ENCODE measurements at regions not wholly inside any gene's neighbourhood (a gene's known extent, or its start where the extent isn't known, plus 50 kb on each side); places are given as distances from the start of the nearest gene placed in this dataset.

GRCh38 chrX:126300401-126300800, 134.3 kb upstream of the DCAF12L2 start:
- H3K27ac ChIP-seq = no peak overlapping the region
- TF ChIP-seq ZFX (IDR thresholded peaks at IDR 0.05) = no peak
- TF ChIP-seq, protein P1, sequence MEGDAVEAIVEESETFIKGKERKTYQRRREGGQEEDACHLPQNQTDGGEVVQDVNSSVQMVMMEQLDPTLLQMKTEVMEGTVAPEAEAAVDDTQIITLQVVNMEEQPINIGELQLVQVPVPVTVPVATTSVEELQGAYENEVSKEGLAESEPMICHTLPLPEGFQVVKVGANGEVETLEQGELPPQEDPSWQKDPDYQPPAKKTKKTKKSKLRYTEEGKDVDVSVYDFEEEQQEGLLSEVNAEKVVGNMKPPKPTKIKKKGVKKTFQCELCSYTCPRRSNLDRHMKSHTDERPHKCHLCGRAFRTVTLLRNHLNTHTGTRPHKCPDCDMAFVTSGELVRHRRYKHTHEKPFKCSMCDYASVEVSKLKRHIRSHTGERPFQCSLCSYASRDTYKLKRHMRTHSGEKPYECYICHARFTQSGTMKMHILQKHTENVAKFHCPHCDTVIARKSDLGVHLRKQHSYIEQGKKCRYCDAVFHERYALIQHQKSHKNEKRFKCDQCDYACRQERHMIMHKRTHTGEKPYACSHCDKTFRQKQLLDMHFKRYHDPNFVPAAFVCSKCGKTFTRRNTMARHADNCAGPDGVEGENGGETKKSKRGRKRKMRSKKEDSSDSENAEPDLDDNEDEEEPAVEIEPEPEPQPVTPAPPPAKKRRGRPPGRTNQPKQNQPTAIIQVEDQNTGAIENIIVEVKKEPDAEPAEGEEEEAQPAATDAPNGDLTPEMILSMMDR (conservative IDR thresholded peaks at IDR 0.05) = no peak

GRCh38 chrX:126272795-126273497, 106.9 kb upstream of the DCAF12L2 start:
- TF ChIP-seq, protein P1 (conservative IDR thresholded peaks at IDR 0.05) = no peak
- no peak for TF ChIP-seq ZFX (IDR thresholded peaks at IDR 0.05)
- no peak overlapping the region for H3K27ac ChIP-seq

DNA sequence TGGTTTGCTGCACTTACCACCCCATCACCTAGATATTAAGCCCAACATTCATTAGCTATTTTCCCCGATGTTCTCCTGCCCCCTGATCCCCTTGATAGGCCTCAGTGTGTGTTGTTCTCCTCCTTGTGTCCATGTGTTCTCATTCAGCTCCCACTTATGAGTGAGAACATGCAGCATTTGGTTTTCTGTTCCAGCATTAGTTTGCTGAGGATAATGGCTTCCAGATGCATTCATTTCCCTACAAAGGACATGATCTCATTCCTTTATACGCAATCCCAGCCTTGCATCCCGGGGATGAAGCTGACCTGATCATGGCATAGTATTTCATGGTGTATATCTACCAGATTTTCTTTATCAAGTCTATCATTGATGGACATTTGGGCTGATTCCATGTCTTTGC, 99.0 kb upstream of the DCAF12L2 start:
- no peak overlapping the region for H3K27ac ChIP-seq
- TF ChIP-seq ZFX (IDR thresholded peaks at IDR 0.05) = no peak
- TF ChIP-seq, protein P1 (conservative IDR thresholded peaks at IDR 0.05) = no peak

DNA sequence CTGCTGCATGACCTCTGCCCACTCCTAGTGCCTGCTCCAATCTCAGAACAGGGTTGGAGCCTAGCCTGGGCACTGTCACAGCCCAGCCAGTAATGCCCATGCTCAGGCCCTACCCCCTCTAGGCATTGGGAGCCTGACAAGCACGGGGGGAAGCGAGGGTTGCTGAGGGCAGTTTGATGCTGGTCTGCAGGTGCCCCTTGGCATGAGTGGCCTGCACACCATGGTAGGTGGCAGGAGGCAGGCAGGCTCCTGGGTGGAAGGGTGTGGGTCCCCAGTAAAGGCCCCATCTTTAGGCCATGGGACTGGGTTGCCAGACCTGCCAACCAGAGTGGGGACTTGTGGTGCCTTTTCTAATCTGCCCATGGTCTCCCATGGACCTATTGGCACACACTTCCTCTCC, 72.1 kb upstream of the DCAF12L2 start:
- H3K27ac ChIP-seq = no peak overlapping the region
- TF ChIP-seq ZFX (IDR thresholded peaks at IDR 0.05) = no peak
- TF ChIP-seq, protein P1 (conservative IDR thresholded peaks at IDR 0.05) = no peak

- TF ChIP-seq, protein P1 (conservative IDR thresholded peaks at IDR 0.05) = no peak
- no peak for TF ChIP-seq ZFX (IDR thresholded peaks at IDR 0.05)
- no peak overlapping the region for H3K27ac ChIP-seq
These were observed 71.4 kb upstream of the DCAF12L2 start for GRCh38 chrX:126237524-126237923.
